Panc1 (cell line): ENCODE measurements at regions not wholly inside any gene's neighbourhood (a gene's known extent, or its start where the extent isn't known, plus 50 kb on each side); places are given as distances from the start of the nearest gene placed in this dataset.

Source experiments
- CTCF ChIP-seq: fragments of 450-650 bp; IDR thresholded peaks from 2 replicates; pipeline ENCODE4 v1.5.1; 2017; ENCODE audit warnings: mild to moderate bottlenecking
- POLR2AphosphoS5 ChIP-seq: IDR thresholded peaks from 2 replicates; pipeline ENCODE4 v1.6.1; 2012; ENCODE audit warnings: mild to moderate bottlenecking, low read depth, low read length, moderate library complexity
- TCF7L2 ChIP-seq: IDR thresholded peaks from 2 replicates; pipeline ENCODE4 v1.6.1; 2011; ENCODE audit warnings: mild to moderate bottlenecking, low read depth, low read length, inconsistent platforms

GRCh38 chr9:96033896-96034295 is 158.4 kb downstream of the ERCC6L2 start:
- no peak for TF ChIP-seq CTCF
- TF ChIP-seq POLR2AphosphoS5: no peak
- no peak for TF ChIP-seq TCF7L2
